Urothelium cell line (cell line): ENCODE measurements at regions not wholly inside any gene's neighbourhood (a gene's known extent, or its start where the extent isn't known, plus 50 kb on each side); places are given as distances from the start of the nearest gene placed in this dataset.

ENCODE experiments used
- DNase-seq: peaks from one replicate; pipeline ENCODE4 v3.0.0; 2011; ENCODE audit warnings: low spot score, mixed read lengths
- FAIRE-seq: peaks from 2 replicates; lab custom pipeline; 2011; peaks lifted over from hg19 to GRCh38; lab: Jason Lieb, UNC

- DNase-seq, result no peak
- FAIRE-seq, result no peak
Observed at GRCh38 chr12:75908961-75909605, 122.5 kb downstream of the PHLDA1 start.

- no peak for DNase-seq
- no peak for FAIRE-seq
Observed at GRCh38 chr12:75905922-75906321, 125.7 kb downstream of the PHLDA1 start.

- no peak for FAIRE-seq
Observed at GRCh38 chr12:75900781-75901254, 130.8 kb downstream of the PHLDA1 start.

GRCh38 chr12:75900226-75900625, 131.3 kb downstream of the PHLDA1 start:
- no peak for DNase-seq
- FAIRE-seq, result no peak

More at GRCh38 chr12:75900781-75901254, 130.8 kb downstream of the PHLDA1 start:
- no peak for DNase-seq

GRCh38 chr12:75894965-75895754, 136.4 kb downstream of the PHLDA1 start:
- no peak for FAIRE-seq

GRCh38 chr12:75893765-75894164, 137.8 kb downstream of the PHLDA1 start:
- DNase-seq (no peak), FAIRE-seq (no peak)

More at GRCh38 chr12:75894965-75895754, 136.4 kb downstream of the PHLDA1 start:
- DNase-seq, result no peak

GRCh38 chr12:75892731-75893408, 138.7 kb downstream of the PHLDA1 start:
- no peak for FAIRE-seq
- no peak for DNase-seq

- FAIRE-seq, result no peak
- no peak for DNase-seq
Observed at GRCh38 chr12:75891072-75891471, 140.5 kb downstream of the PHLDA1 start.

GRCh38 chr12:75890660-75891059, 140.9 kb downstream of the PHLDA1 start:
- FAIRE-seq, result no peak
- no peak for DNase-seq

GRCh38 chr12:75890141-75890540, 141.4 kb downstream of the PHLDA1 start:
- DNase-seq, result no peak
- no peak for FAIRE-seq

GRCh38 chr12:75888874-75889613, 142.5 kb downstream of the PHLDA1 start:
- FAIRE-seq (no peak), DNase-seq (no peak)

- no peak for DNase-seq
Observed at GRCh38 chr12:75888399-75888798, 143.2 kb downstream of the PHLDA1 start.

GRCh38 chr12:75887979-75888378, 143.6 kb downstream of the PHLDA1 start:
- FAIRE-seq, result no peak

More at GRCh38 chr12:75888399-75888798, 143.2 kb downstream of the PHLDA1 start:
- FAIRE-seq, result no peak

GRCh38 chr12:75884465-75884985, 147.1 kb downstream of the PHLDA1 start:
- DNase-seq (no peak), FAIRE-seq (no peak)

More at GRCh38 chr12:75887979-75888378, 143.6 kb downstream of the PHLDA1 start:
- no peak for DNase-seq

- FAIRE-seq (no peak), DNase-seq (no peak)
Observed at GRCh38 chr12:75883241-75883640, 148.3 kb downstream of the PHLDA1 start.

- FAIRE-seq, result no peak
- no peak for DNase-seq
Observed at GRCh38 chr12:75882421-75882820, 149.2 kb downstream of the PHLDA1 start.

GRCh38 chr12:75881920-75882319, 149.7 kb downstream of the PHLDA1 start:
- FAIRE-seq (no peak), DNase-seq (no peak)

- DNase-seq (no peak), FAIRE-seq (no peak)
Observed at GRCh38 chr12:75877763-75878621, 153.6 kb downstream of the PHLDA1 start.
